CD14-positive monocyte (primary cell): ENCODE measurements at regions not wholly inside any gene's neighbourhood (a gene's known extent, or its start where the extent isn't known, plus 50 kb on each side); places are given as distances from the start of the nearest gene placed in this dataset.

Experiments
- DNase-seq, 3 donors: peaks; one replicate each; pipeline ENCODE4 v3.0.0-alpha.2; 2011 to 2022
- H2AFZ ChIP-seq: 2 replicates; pipeline ENCODE4 v1.6.0; 2012; ENCODE audit warnings: mild to moderate bottlenecking, low read depth, low read length, inconsistent platforms; ENCODE audit not compliant: insufficient read depth, poor library complexity, severe bottlenecking
- H3K27ac ChIP-seq, 2 donors: 1 replicate in 1 of 2; 2 replicates in 1 of 2; pipeline ENCODE4 v1.5.1; 2012 to 2013; ENCODE audit warnings: low read length in 2 of 2, control low read depth in 1 of 2, inconsistent platforms in 1 of 2, low read depth in 1 of 2, mild to moderate bottlenecking in 1 of 2
- H3K27me3 ChIP-seq, 2 donors: one replicate each; pipeline versions ENCODE4 v1.6.0 to v1.6.1; 2011 to 2013; ENCODE audit warnings: low read length in 2 of 2; ENCODE audit not compliant: control insufficient read depth in 2 of 2, insufficient read depth in 2 of 2
- H3K36me3 ChIP-seq, 2 donors: replicated peaks in 1 of 2; 1 replicate in 1 of 2; 2 replicates in 1 of 2; pipeline versions ENCODE4 v1.5.1 to v1.6.1; 2012 to 2013; ENCODE audit warnings: low read length in 2 of 2, control low read depth in 1 of 2, inconsistent platforms in 1 of 2, mild to moderate bottlenecking in 1 of 2; ENCODE audit not compliant: insufficient read depth in 2 of 2, control insufficient read depth in 1 of 2
- H3K4me1 ChIP-seq, 2 donors: 1 replicate in 1 of 2; 2 replicates in 1 of 2; pipeline versions ENCODE4 v1.5.1 to v1.6.1; 2012 to 2013; ENCODE audit warnings: low read length in 2 of 2, control low read depth in 1 of 2, inconsistent platforms in 1 of 2, mild to moderate bottlenecking in 1 of 2, moderate library complexity in 1 of 2; ENCODE audit not compliant: insufficient read depth in 2 of 2, control insufficient read depth in 1 of 2
- H3K4me2 ChIP-seq: replicated peaks from 2 replicates; pipeline ENCODE3; 2012; ENCODE audit warnings: low read length, moderate library complexity, mild to moderate bottlenecking; ENCODE audit not compliant: poor library complexity, severe bottlenecking; ENCODE audit errors: extremely low read depth
- H3K4me3 ChIP-seq, 3 experiments: fragments of 200-600 bp in 1 of 3; sonication (generic) in 1 of 3; replicated peaks in 1 of 3; 1 replicate in 2 of 3; 2 replicates in 1 of 3; pipeline ENCODE4 v1.5.1; 2011 to 2013; ENCODE audit warnings: low read length in 3 of 3, mild to moderate bottlenecking in 3 of 3, control low read depth in 2 of 3, low read depth in 2 of 3, inconsistent platforms in 1 of 3, moderate library complexity in 1 of 3
- H3K79me2 ChIP-seq: 2 replicates; pipeline ENCODE4 v1.6.0; 2012; ENCODE audit warnings: mild to moderate bottlenecking, control low read depth, inconsistent platforms, low read length, moderate library complexity; ENCODE audit not compliant: insufficient read depth
- H3K9ac ChIP-seq: 2 replicates; pipeline ENCODE4 v1.6.0; 2017; ENCODE audit warnings: low read length, mild to moderate bottlenecking; ENCODE audit not compliant: insufficient read depth, poor library complexity, severe bottlenecking
- H3K9me3 ChIP-seq, 2 donors: replicated peaks in 1 of 2; 1 replicate in 1 of 2; 2 replicates in 1 of 2; pipeline versions ENCODE4 v1.5.1 to v1.6.1; 2012 to 2013; ENCODE audit warnings: low read length in 2 of 2, control low read depth in 1 of 2; ENCODE audit not compliant: control insufficient read depth in 1 of 2, insufficient read depth in 1 of 2
- H4K20me1 ChIP-seq: 2 replicates; pipeline ENCODE4 v1.6.0; 2012; ENCODE audit warnings: mild to moderate bottlenecking, low read length, control low read depth, moderate library complexity; ENCODE audit not compliant: insufficient read depth
- H3K27ac Mint-ChIP-seq, 7 donors: one replicate each; pipeline ENCODE4 v1.8.0; 2020; ENCODE audit warnings: mild to moderate bottlenecking in 7 of 7, mixed read lengths in 7 of 7, moderate library complexity in 6 of 7, inconsistent platforms in 2 of 7
- H3K27me3 Mint-ChIP-seq, 3 donors: one replicate each; pipeline ENCODE4 v1.8.0; 2021 to 2022; ENCODE audit warnings: low read depth in 3 of 3, mild to moderate bottlenecking in 3 of 3, mixed read lengths in 3 of 3, moderate library complexity in 3 of 3, inconsistent platforms in 1 of 3
- H3K36me3 Mint-ChIP-seq, 2 donors: one replicate each; pipeline ENCODE4 v1.8.0; 2020; ENCODE audit warnings: mixed read lengths in 2 of 2, inconsistent platforms in 1 of 2, mild to moderate bottlenecking in 1 of 2
- H3K4me1 Mint-ChIP-seq: one replicate; pipeline ENCODE4 v1.8.0; 2020; ENCODE audit warnings: mild to moderate bottlenecking, mixed read lengths
- H3K4me3 Mint-ChIP-seq, 2 donors: one replicate each; pipeline ENCODE4 v1.8.0; 2020; ENCODE audit warnings: mild to moderate bottlenecking in 2 of 2, mixed read lengths in 2 of 2, moderate library complexity in 1 of 2
- H3K9me3 Mint-ChIP-seq, 7 donors: one replicate each; pipeline ENCODE4 v1.8.0; 2020 to 2022; ENCODE audit warnings: mixed read lengths in 7 of 7, mild to moderate bottlenecking in 6 of 7, moderate library complexity in 6 of 7, inconsistent platforms in 2 of 7
- WGBS: methylation state at CpG from one replicate; pipeline ENCODE4 v1.1.5; 2013; ENCODE audit warnings: missing lambda C conversion rate; ENCODE audit not compliant: insufficient coverage; 5-methylcytosine and 5-hydroxymethylcytosine counted together
- intact Hi-C, 2 donors: fragments of 100-400 bp; cut with micrococcal nuclease; formaldehyde crosslinking; loops; one replicate each; pipeline versions ENCODE4 v1.15.0 to v1.15.1; 2023
- TF ChIP-seq, protein P1 (sequence below): fragments of 200-600 bp; IDR thresholded peaks from one replicate; pipeline ENCODE4 v1.8.0; 2022; ENCODE audit warnings: antibody characterized with exemption, mild to moderate bottlenecking

DNA sequence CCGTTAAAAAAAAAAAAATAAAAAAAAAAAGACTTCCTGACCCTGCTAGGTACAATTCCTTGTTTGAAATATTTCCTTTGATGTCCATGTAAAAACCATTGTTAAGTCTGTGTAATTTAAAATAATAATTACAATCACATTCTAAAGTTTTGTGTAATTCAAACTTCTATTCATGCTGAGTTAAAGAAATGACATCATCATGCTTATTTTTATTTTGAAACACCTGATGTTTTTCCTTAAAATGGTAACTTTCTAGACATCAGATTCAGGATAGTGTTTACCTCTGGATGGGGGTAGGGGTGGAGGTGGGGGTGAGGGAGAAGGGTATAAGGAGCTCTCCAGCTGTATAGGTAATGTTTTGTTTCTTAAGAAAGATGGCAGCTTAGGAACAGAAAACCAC, 92.8 kb downstream of the ADCYAP1 start:
- Histone ChIP-seq H3K79me2 (no peaks in the 10 kb centered on the region), H3K4me1 (no peaks in the 10 kb centered on the region), H3K9ac (no peak overlapping the region), H4K20me1 (no peaks in the 10 kb centered on the region), H3K36me3 (no peaks in the 10 kb centered on the region), H3K27me3 (no peaks in the 10 kb centered on the region), H3K27ac (no peak overlapping the region), H2AFZ (no peak overlapping the region), H3K4me2 (no peak overlapping the region), H3K4me3 (no peak overlapping the region), H3K9me3 (peaks cover 0 to 4% of the 10 kb centered on the region in 2 donors)
- no CpG with 5 or more reads among the region's 1 CpG for WGBS
- peaks cover 0 to 13% (median 8%) of the 10 kb centered on the region in 7 donors for H3K9me3 Mint-ChIP-seq
- H3K27ac Mint-ChIP-seq = no peak overlapping the region
- H3K4me1 Mint-ChIP-seq = no peaks in the 10 kb centered on the region
- no peak for DNase-seq
- peaks cover 0 to 3% (median 0%) of the 10 kb centered on the region in 3 donors for H3K27me3 Mint-ChIP-seq
- H3K4me3 Mint-ChIP-seq = no peak overlapping the region
- TF ChIP-seq, protein P1, sequence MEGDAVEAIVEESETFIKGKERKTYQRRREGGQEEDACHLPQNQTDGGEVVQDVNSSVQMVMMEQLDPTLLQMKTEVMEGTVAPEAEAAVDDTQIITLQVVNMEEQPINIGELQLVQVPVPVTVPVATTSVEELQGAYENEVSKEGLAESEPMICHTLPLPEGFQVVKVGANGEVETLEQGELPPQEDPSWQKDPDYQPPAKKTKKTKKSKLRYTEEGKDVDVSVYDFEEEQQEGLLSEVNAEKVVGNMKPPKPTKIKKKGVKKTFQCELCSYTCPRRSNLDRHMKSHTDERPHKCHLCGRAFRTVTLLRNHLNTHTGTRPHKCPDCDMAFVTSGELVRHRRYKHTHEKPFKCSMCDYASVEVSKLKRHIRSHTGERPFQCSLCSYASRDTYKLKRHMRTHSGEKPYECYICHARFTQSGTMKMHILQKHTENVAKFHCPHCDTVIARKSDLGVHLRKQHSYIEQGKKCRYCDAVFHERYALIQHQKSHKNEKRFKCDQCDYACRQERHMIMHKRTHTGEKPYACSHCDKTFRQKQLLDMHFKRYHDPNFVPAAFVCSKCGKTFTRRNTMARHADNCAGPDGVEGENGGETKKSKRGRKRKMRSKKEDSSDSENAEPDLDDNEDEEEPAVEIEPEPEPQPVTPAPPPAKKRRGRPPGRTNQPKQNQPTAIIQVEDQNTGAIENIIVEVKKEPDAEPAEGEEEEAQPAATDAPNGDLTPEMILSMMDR = no peak
- no peaks in the 10 kb centered on the region for H3K36me3 Mint-ChIP-seq
- intact Hi-C loops = no loop called here

DNA sequence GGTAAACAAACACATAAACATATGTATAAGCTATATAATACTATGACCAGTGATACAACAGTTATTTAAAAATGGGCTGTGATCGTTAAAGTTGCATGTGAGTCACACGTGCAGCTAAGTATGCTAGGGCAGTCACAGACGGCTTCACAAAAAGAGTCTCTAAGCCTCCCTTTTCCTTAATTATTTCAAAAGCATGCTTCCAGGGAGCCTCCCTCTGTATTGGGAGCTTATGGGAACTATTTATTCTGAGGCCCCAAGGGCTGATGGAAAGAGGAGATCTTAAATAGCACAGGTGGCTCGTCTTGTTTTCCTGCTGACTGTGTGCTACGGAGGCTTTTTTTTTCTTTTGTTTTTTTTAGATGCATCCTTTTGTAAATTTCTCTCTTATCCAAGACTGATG, 94.3 kb downstream of the ADCYAP1 start:
- Histone ChIP-seq H3K27ac (no peak overlapping the region), H2AFZ (no peak overlapping the region), H3K27me3 (no peaks in the 10 kb centered on the region), H3K4me2 (no peak overlapping the region), H3K4me1 (no peaks in the 10 kb centered on the region), H3K79me2 (no peaks in the 10 kb centered on the region), H4K20me1 (no peaks in the 10 kb centered on the region), H3K4me3 (no peak overlapping the region), H3K9ac (no peak overlapping the region), H3K9me3 (peaks cover 0 to 4% of the 10 kb centered on the region in 2 donors), H3K36me3 (no peaks in the 10 kb centered on the region)
- intact Hi-C loops = no loop called here
- H3K4me3 Mint-ChIP-seq = no peak overlapping the region
- H3K4me1 Mint-ChIP-seq = no peaks in the 10 kb centered on the region
- TF ChIP-seq, protein P1 = no peak
- H3K36me3 Mint-ChIP-seq = no peaks in the 10 kb centered on the region
- peaks cover 4 to 13% (median 9%) of the 10 kb centered on the region in 7 donors for H3K9me3 Mint-ChIP-seq
- no CpG with 5 or more reads among the region's 5 CpGs for WGBS
- H3K27ac Mint-ChIP-seq = no peak overlapping the region
- H3K27me3 Mint-ChIP-seq = peaks cover 0 to 6% (median 1%) of the 10 kb centered on the region in 3 donors
- no peak for DNase-seq
